Thyroid gland (tissue), 4 donors: ENCODE measurements at regions not wholly inside any gene's neighbourhood (a gene's known extent, or its start where the extent isn't known, plus 50 kb on each side); places are given as distances from the start of the nearest gene placed in this dataset.

ENCODE experiments used
- CTCF ChIP-seq, 6 experiments: fragments of 200-600 bp in 3 of 6; fragments of 450-650 bp in 3 of 6; sonication (generic) in 3 of 6; IDR thresholded peaks; one replicate each; pipeline ENCODE4 v1.5.1; 2016 to 2019; ENCODE audit warnings: antibody characterized with exemption in 6 of 6, mild to moderate bottlenecking in 2 of 6, inconsistent platforms in 1 of 6, moderate library complexity in 1 of 6
- POLR2A ChIP-seq, 2 donors: fragments of 450-650 bp; IDR thresholded peaks; one replicate each; pipeline ENCODE4 v1.6.1; 2017; ENCODE audit warnings: antibody characterized with exemption in 2 of 2, mild to moderate bottlenecking in 2 of 2, moderate library complexity in 1 of 2

GRCh38 chr21:25298512-25299491 is 308.5 kb downstream of the MRPL39 start:
- no peak for TF ChIP-seq CTCF (IDR thresholded peaks at IDR 0.05)
- no peak for TF ChIP-seq POLR2A (IDR thresholded peaks at IDR 0.05)
